ENCODE measurements at regions not wholly inside any gene's neighbourhood (a gene's known extent, or its start where the extent isn't known, plus 50 kb on each side); places are given as distances from the start of the nearest gene placed in this dataset.

DNA sequence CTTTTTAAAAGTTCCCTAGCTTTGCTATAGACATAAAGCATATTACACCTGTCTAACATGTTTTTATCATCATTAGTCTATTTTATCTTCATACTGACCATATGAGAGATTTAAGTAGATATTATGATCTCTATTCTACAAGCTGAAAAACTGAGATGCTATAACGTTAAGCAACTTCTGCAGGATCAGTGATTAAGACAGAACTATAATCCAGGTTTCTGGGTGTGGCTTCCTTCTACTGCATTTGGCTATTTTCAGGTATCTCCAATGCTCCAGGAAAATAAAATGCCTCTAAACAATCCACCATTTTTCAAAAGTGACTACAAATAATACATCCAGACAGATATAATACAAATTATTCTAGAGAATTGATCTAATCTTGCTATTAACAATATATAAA, 53.4 kb downstream of the RGS2 start:
- no peaks in the 10 kb centered on the region for H3K9me3 ChIP-seq (ENCODE audit: control insufficient read depth in 4 of 4, low read length in 3 of 4)
- TF ChIP-seq FOXA2 (IDR thresholded peaks at IDR 0.05) (no peak), NR2F2 (IDR thresholded peaks at IDR 0.05) (no peak), HNF4A (conservative IDR thresholded peaks at IDR 0.05) (no peak)
- WGBS: 66% methylated on average over 1 of the region's 1 CpG
- H3K27ac ChIP-seq (ENCODE audit: low read depth in 1 of 2, low read length in 2 of 2): no peak overlapping the region
- H3K27me3 ChIP-seq (ENCODE audit: control insufficient read depth in 4 of 4, insufficient read depth in 4 of 4, low read length in 3 of 4): no peaks in the 10 kb centered on the region
- no peaks in the 10 kb centered on the region for H3K36me3 ChIP-seq (ENCODE audit: control insufficient read depth in 4 of 4, insufficient read depth in 3 of 4, low read depth in 1 of 4, low read length in 3 of 4)
- no peak overlapping the region for H3K4me3 ChIP-seq (ENCODE audit: low read depth in 1 of 3, low read length in 3 of 3)
- no peaks in the 10 kb centered on the region for H3K4me1 ChIP-seq (ENCODE audit: control insufficient read depth in 4 of 4, insufficient read depth in 4 of 4, low read length in 3 of 4)
- no peak overlapping the region for H3K9ac ChIP-seq (ENCODE audit: low read depth in 1 of 2, low read length in 2 of 2)
- no peak for DNase-seq (ENCODE audit: low spot score)

DNA sequence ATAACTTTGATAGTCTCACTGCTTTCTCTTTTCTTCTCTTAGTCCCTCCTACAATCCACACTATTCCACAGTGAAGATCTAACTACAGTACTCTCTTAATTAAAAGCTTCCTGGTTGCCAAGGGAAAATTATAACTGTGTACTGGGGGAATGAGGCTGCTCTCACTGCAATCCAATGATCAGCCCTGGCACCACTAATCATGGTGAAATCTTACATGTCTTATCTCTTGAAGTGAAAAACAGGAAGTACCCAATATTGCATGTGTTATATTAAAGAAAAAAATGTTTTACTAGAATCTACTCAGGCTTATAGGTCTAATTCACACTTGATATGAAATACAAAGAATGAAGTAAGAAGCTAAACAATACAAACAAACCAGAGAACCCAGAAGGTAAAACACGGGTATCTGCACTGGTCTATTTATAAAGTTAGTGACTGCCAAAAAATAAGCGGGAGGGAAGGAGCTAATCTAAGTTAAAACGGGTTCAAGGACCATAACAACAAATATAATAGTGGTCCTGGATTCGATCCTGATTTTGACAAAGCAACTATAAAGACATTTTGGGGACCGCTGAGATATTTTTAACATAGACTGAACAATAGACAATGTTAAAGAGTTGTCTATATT, 57.5 kb downstream of the RGS2 start:
- H3K4me3 ChIP-seq (ENCODE audit: low read depth in 1 of 3, low read length in 3 of 3): no peak overlapping the region
- TF ChIP-seq RXRA (IDR thresholded peaks at IDR 0.05) (no peak), FOXA2 (IDR thresholded peaks at IDR 0.05) (no peak)
- TF ChIP-seq, protein P1, sequence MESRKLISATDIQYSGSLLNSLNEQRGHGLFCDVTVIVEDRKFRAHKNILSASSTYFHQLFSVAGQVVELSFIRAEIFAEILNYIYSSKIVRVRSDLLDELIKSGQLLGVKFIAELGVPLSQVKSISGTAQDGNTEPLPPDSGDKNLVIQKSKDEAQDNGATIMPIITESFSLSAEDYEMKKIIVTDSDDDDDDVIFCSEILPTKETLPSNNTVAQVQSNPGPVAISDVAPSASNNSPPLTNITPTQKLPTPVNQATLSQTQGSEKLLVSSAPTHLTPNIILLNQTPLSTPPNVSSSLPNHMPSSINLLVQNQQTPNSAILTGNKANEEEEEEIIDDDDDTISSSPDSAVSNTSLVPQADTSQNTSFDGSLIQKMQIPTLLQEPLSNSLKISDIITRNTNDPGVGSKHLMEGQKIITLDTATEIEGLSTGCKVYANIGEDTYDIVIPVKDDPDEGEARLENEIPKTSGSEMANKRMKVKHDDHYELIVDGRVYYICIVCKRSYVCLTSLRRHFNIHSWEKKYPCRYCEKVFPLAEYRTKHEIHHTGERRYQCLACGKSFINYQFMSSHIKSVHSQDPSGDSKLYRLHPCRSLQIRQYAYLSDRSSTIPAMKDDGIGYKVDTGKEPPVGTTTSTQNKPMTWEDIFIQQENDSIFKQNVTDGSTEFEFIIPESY (IDR thresholded peaks at IDR 0.05): no peak
- H3K4me1 ChIP-seq (ENCODE audit: control insufficient read depth in 4 of 4, insufficient read depth in 4 of 4, low read length in 3 of 4): no peaks in the 10 kb centered on the region
- H3K27me3 ChIP-seq (ENCODE audit: control insufficient read depth in 4 of 4, insufficient read depth in 4 of 4, low read length in 3 of 4): no peaks in the 10 kb centered on the region
- H3K9me3 ChIP-seq (ENCODE audit: control insufficient read depth in 4 of 4, low read length in 3 of 4): no peaks in the 10 kb centered on the region
- H3K9ac ChIP-seq (ENCODE audit: low read depth in 1 of 2, low read length in 2 of 2): no peak overlapping the region
- H3K27ac ChIP-seq (ENCODE audit: low read depth in 1 of 2, low read length in 2 of 2): no peak overlapping the region
- no peak for DNase-seq (ENCODE audit: low spot score)
- no peaks in the 10 kb centered on the region for H3K36me3 ChIP-seq (ENCODE audit: control insufficient read depth in 4 of 4, insufficient read depth in 3 of 4, low read depth in 1 of 4, low read length in 3 of 4)
- WGBS: 68% methylated on average over 5 of the region's 5 CpGs

DNA sequence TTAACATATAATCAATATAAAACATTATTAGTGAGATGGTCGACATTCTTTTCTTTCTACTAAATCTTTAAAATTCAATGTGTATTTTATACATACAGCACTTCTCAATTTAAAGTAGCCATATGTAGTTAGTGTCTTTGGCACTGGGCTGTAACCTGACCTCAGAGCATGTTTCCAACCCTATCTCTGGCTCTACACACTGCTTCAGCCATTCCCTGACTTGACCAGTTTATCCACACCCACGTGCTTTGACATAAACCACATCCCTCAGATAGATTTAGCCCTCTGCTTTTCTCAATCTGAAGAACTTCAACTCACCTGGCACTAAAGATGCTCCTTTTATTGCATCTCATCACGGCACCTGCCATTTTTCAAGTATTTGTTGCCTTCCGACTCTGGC, 58.3 kb downstream of the RGS2 start:
- Histone ChIP-seq H3K4me3 (ENCODE audit: low read depth in 1 of 3, low read length in 3 of 3) (no peak overlapping the region), H3K27ac (ENCODE audit: low read depth in 1 of 2, low read length in 2 of 2) (no peak overlapping the region), H3K9ac (ENCODE audit: low read depth in 1 of 2, low read length in 2 of 2) (no peak overlapping the region), H3K36me3 (ENCODE audit: control insufficient read depth in 4 of 4, insufficient read depth in 3 of 4, low read depth in 1 of 4, low read length in 3 of 4) (no peaks in the 10 kb centered on the region), H3K4me1 (ENCODE audit: control insufficient read depth in 4 of 4, insufficient read depth in 4 of 4, low read length in 3 of 4) (no peaks in the 10 kb centered on the region), H3K27me3 (ENCODE audit: control insufficient read depth in 4 of 4, insufficient read depth in 4 of 4, low read length in 3 of 4) (no peaks in the 10 kb centered on the region), H3K9me3 (ENCODE audit: control insufficient read depth in 4 of 4, low read length in 3 of 4) (no peaks in the 10 kb centered on the region)
- no peak for DNase-seq (ENCODE audit: low spot score)
- no peak for TF ChIP-seq GABPA (IDR thresholded peaks at IDR 0.05 in 1 of 2, conservative IDR thresholded peaks at IDR 0.05 in 1 of 2)
- no peak for TF ChIP-seq SP1 (IDR thresholded peaks at IDR 0.05)
- TF ChIP-seq, protein P2, sequence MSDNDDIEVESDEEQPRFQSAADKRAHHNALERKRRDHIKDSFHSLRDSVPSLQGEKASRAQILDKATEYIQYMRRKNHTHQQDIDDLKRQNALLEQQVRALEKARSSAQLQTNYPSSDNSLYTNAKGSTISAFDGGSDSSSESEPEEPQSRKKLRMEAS (IDR thresholded peaks at IDR 0.05): no peak
- no peak for TF ChIP-seq YY1 (IDR thresholded peaks at IDR 0.05)
- TF ChIP-seq FOXA2 (IDR thresholded peaks at IDR 0.05): no peak
- TF ChIP-seq, protein P1 (IDR thresholded peaks at IDR 0.05): no peak
- TF ChIP-seq RAD21 (IDR thresholded peaks at IDR 0.05): no peak
- no peak for TF ChIP-seq TAF1 (conservative IDR thresholded peaks at IDR 0.05)
- no peak for TF ChIP-seq FOXA1 (IDR thresholded peaks at IDR 0.05)
- TF ChIP-seq JUND (IDR thresholded peaks at IDR 0.05): no peak
- TF ChIP-seq, protein P3, sequence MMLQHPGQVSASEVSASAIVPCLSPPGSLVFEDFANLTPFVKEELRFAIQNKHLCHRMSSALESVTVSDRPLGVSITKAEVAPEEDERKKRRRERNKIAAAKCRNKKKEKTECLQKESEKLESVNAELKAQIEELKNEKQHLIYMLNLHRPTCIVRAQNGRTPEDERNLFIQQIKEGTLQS (IDR thresholded peaks at IDR 0.05): no peak
- TF ChIP-seq, protein P4, sequence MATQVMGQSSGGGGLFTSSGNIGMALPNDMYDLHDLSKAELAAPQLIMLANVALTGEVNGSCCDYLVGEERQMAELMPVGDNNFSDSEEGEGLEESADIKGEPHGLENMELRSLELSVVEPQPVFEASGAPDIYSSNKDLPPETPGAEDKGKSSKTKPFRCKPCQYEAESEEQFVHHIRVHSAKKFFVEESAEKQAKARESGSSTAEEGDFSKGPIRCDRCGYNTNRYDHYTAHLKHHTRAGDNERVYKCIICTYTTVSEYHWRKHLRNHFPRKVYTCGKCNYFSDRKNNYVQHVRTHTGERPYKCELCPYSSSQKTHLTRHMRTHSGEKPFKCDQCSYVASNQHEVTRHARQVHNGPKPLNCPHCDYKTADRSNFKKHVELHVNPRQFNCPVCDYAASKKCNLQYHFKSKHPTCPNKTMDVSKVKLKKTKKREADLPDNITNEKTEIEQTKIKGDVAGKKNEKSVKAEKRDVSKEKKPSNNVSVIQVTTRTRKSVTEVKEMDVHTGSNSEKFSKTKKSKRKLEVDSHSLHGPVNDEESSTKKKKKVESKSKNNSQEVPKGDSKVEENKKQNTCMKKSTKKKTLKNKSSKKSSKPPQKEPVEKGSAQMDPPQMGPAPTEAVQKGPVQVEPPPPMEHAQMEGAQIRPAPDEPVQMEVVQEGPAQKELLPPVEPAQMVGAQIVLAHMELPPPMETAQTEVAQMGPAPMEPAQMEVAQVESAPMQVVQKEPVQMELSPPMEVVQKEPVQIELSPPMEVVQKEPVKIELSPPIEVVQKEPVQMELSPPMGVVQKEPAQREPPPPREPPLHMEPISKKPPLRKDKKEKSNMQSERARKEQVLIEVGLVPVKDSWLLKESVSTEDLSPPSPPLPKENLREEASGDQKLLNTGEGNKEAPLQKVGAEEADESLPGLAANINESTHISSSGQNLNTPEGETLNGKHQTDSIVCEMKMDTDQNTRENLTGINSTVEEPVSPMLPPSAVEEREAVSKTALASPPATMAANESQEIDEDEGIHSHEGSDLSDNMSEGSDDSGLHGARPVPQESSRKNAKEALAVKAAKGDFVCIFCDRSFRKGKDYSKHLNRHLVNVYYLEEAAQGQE (IDR thresholded peaks at IDR 0.05): no peak
- TF ChIP-seq EGR1 (IDR thresholded peaks at IDR 0.05; ENCODE audit: low read depth in 2 of 2): no peak
- no peak for TF ChIP-seq RXRA (IDR thresholded peaks at IDR 0.05)
- no peak for TF ChIP-seq HNF4G (IDR thresholded peaks at IDR 0.05)
- WGBS: 86% methylated on average over 4 of the region's 4 CpGs
